Erythroblast (primary cell): ENCODE measurements at regions not wholly inside any gene's neighbourhood (a gene's known extent, or its start where the extent isn't known, plus 50 kb on each side); places are given as distances from the start of the nearest gene placed in this dataset.

Experiments used
- GATA1 ChIP-seq: IDR thresholded peaks from 2 replicates; pipeline ENCODE4 v1.6.1; 2011; ENCODE audit warnings: low read depth, mild to moderate bottlenecking, control low read depth, low read length, moderate library complexity
- POLR2A ChIP-seq: IDR thresholded peaks from 2 replicates; pipeline ENCODE4 v1.6.1; 2011; ENCODE audit warnings: mild to moderate bottlenecking, low read length

- TF ChIP-seq POLR2A: no peak
- TF ChIP-seq GATA1: no peak
Observed at GRCh38 chr5:67702008-67702407, 505.4 kb upstream of the CD180 start.
